ENCODE measurements at regions not wholly inside any gene's neighbourhood (a gene's known extent, or its start where the extent isn't known, plus 50 kb on each side); places are given as distances from the start of the nearest gene placed in this dataset.

- Mint-ChIP-seq H3K36me3 (no peaks in the 10 kb centered on the region), H3K9me3 (peaks cover 10% of the 10 kb centered on the region; the same call in 1 of the 2 replicates), H3K4me1 (peaks cover 12% of the 10 kb centered on the region), H3K4me3 (no peak overlapping the region), H3K27me3 (ENCODE audit: low read depth) (no peaks in the 10 kb centered on the region; the same call in 1 of the 2 replicates), H3K27ac (no peak overlapping the region)
- DNase-seq (ENCODE audit: low spot score) (no peak), ATAC-seq (no peak)
- ChIA-PET CTCF (no interaction called here), POLR2A (no interaction called here)
- TF ChIP-seq, protein P1, sequence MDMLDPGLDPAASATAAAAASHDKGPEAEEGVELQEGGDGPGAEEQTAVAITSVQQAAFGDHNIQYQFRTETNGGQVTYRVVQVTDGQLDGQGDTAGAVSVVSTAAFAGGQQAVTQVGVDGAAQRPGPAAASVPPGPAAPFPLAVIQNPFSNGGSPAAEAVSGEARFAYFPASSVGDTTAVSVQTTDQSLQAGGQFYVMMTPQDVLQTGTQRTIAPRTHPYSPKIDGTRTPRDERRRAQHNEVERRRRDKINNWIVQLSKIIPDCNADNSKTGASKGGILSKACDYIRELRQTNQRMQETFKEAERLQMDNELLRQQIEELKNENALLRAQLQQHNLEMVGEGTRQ (CRISPR knock-in tag; IDR thresholded peaks at IDR 0.05) = no peak
- TF ChIP-seq, protein P2, sequence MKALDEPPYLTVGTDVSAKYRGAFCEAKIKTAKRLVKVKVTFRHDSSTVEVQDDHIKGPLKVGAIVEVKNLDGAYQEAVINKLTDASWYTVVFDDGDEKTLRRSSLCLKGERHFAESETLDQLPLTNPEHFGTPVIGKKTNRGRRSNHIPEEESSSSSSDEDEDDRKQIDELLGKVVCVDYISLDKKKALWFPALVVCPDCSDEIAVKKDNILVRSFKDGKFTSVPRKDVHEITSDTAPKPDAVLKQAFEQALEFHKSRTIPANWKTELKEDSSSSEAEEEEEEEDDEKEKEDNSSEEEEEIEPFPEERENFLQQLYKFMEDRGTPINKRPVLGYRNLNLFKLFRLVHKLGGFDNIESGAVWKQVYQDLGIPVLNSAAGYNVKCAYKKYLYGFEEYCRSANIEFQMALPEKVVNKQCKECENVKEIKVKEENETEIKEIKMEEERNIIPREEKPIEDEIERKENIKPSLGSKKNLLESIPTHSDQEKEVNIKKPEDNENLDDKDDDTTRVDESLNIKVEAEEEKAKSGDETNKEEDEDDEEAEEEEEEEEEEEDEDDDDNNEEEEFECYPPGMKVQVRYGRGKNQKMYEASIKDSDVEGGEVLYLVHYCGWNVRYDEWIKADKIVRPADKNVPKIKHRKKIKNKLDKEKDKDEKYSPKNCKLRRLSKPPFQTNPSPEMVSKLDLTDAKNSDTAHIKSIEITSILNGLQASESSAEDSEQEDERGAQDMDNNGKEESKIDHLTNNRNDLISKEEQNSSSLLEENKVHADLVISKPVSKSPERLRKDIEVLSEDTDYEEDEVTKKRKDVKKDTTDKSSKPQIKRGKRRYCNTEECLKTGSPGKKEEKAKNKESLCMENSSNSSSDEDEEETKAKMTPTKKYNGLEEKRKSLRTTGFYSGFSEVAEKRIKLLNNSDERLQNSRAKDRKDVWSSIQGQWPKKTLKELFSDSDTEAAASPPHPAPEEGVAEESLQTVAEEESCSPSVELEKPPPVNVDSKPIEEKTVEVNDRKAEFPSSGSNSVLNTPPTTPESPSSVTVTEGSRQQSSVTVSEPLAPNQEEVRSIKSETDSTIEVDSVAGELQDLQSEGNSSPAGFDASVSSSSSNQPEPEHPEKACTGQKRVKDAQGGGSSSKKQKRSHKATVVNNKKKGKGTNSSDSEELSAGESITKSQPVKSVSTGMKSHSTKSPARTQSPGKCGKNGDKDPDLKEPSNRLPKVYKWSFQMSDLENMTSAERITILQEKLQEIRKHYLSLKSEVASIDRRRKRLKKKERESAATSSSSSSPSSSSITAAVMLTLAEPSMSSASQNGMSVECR (CRISPR knock-in tag; IDR thresholded peaks at IDR 0.05; ENCODE audit: borderline replicate concordance) = no peak
- TF ChIP-seq, protein P3, sequence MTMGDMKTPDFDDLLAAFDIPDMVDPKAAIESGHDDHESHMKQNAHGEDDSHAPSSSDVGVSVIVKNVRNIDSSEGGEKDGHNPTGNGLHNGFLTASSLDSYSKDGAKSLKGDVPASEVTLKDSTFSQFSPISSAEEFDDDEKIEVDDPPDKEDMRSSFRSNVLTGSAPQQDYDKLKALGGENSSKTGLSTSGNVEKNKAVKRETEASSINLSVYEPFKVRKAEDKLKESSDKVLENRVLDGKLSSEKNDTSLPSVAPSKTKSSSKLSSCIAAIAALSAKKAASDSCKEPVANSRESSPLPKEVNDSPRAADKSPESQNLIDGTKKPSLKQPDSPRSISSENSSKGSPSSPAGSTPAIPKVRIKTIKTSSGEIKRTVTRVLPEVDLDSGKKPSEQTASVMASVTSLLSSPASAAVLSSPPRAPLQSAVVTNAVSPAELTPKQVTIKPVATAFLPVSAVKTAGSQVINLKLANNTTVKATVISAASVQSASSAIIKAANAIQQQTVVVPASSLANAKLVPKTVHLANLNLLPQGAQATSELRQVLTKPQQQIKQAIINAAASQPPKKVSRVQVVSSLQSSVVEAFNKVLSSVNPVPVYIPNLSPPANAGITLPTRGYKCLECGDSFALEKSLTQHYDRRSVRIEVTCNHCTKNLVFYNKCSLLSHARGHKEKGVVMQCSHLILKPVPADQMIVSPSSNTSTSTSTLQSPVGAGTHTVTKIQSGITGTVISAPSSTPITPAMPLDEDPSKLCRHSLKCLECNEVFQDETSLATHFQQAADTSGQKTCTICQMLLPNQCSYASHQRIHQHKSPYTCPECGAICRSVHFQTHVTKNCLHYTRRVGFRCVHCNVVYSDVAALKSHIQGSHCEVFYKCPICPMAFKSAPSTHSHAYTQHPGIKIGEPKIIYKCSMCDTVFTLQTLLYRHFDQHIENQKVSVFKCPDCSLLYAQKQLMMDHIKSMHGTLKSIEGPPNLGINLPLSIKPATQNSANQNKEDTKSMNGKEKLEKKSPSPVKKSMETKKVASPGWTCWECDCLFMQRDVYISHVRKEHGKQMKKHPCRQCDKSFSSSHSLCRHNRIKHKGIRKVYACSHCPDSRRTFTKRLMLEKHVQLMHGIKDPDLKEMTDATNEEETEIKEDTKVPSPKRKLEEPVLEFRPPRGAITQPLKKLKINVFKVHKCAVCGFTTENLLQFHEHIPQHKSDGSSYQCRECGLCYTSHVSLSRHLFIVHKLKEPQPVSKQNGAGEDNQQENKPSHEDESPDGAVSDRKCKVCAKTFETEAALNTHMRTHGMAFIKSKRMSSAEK (CRISPR knock-in tag; IDR thresholded peaks at IDR 0.05; ENCODE audit: borderline replicate concordance) = no peak
- TF ChIP-seq FOXP1 (CRISPR knock-in tag; IDR thresholded peaks at IDR 0.05; ENCODE audit: borderline replicate concordance) (no peak), NR3C1 (CRISPR knock-in tag; conservative IDR thresholded peaks at IDR 0.05; ENCODE audit: low read depth) (no peak), AFF4 (CRISPR knock-in tag; IDR thresholded peaks at IDR 0.05; ENCODE audit: borderline replicate concordance) (no peak), SP1 (CRISPR knock-in tag; conservative IDR thresholded peaks at IDR 0.05) (no peak), FOXJ3 (CRISPR knock-in tag; IDR thresholded peaks at IDR 0.05; ENCODE audit: borderline replicate concordance) (no peak), ATF3 (CRISPR knock-in tag; conservative IDR thresholded peaks at IDR 0.05) (no peak), IRF2 (CRISPR knock-in tag; IDR thresholded peaks at IDR 0.05; ENCODE audit: borderline replicate concordance, low read depth) (no peak), ATF1 (CRISPR knock-in tag; IDR thresholded peaks at IDR 0.05) (no peak), ESRRA (CRISPR knock-in tag; IDR thresholded peaks at IDR 0.05; ENCODE audit: borderline replicate concordance) (no peak), ZNF263 (CRISPR knock-in tag; IDR thresholded peaks at IDR 0.05; ENCODE audit: low read depth) (no peak)
- TF ChIP-seq, protein P4, sequence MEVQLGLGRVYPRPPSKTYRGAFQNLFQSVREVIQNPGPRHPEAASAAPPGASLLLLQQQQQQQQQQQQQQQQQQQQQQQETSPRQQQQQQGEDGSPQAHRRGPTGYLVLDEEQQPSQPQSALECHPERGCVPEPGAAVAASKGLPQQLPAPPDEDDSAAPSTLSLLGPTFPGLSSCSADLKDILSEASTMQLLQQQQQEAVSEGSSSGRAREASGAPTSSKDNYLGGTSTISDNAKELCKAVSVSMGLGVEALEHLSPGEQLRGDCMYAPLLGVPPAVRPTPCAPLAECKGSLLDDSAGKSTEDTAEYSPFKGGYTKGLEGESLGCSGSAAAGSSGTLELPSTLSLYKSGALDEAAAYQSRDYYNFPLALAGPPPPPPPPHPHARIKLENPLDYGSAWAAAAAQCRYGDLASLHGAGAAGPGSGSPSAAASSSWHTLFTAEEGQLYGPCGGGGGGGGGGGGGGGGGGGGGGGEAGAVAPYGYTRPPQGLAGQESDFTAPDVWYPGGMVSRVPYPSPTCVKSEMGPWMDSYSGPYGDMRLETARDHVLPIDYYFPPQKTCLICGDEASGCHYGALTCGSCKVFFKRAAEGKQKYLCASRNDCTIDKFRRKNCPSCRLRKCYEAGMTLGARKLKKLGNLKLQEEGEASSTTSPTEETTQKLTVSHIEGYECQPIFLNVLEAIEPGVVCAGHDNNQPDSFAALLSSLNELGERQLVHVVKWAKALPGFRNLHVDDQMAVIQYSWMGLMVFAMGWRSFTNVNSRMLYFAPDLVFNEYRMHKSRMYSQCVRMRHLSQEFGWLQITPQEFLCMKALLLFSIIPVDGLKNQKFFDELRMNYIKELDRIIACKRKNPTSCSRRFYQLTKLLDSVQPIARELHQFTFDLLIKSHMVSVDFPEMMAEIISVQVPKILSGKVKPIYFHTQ (CRISPR knock-in tag; IDR thresholded peaks at IDR 0.05) = no peak
- TF ChIP-seq, protein P5, sequence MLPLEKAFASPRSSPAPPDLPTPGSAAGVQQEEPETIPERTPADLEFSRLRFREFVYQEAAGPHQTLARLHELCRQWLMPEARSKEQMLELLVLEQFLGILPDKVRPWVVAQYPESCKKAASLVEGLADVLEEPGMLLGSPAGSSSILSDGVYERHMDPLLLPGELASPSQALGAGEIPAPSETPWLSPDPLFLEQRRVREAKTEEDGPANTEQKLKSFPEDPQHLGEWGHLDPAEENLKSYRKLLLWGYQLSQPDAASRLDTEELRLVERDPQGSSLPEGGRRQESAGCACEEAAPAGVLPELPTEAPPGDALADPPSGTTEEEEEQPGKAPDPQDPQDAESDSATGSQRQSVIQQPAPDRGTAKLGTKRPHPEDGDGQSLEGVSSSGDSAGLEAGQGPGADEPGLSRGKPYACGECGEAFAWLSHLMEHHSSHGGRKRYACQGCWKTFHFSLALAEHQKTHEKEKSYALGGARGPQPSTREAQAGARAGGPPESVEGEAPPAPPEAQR (CRISPR knock-in tag; IDR thresholded peaks at IDR 0.05) = no peak
- TF ChIP-seq, protein P6, sequence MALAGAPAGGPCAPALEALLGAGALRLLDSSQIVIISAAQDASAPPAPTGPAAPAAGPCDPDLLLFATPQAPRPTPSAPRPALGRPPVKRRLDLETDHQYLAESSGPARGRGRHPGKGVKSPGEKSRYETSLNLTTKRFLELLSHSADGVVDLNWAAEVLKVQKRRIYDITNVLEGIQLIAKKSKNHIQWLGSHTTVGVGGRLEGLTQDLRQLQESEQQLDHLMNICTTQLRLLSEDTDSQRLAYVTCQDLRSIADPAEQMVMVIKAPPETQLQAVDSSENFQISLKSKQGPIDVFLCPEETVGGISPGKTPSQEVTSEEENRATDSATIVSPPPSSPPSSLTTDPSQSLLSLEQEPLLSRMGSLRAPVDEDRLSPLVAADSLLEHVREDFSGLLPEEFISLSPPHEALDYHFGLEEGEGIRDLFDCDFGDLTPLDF (CRISPR knock-in tag; IDR thresholded peaks at IDR 0.05) = no peak
Observed at GRCh38 chr2:129742415-129743180, 236.9 kb upstream of the RAB6C start.
